OCI-LY7 (cell line): ENCODE measurements at regions not wholly inside any gene's neighbourhood (a gene's known extent, or its start where the extent isn't known, plus 50 kb on each side); places are given as distances from the start of the nearest gene placed in this dataset.

Experiments used
- BruUV-seq: library from RNA; stranded (reverse); fragments of 400-500 nt; replicated peaks from 2 replicates; lab custom pipeline; 2021; lab: Mats Ljungman, UMichigan
- CTCF ChIA-PET: fragments of 300-600 bp; sonication (Branson Sonifier 250); formaldehyde crosslinking; loops from one replicate; lab custom pipeline; 2022; ENCODE audit warnings: antibody characterized with exemption; ENCODE audit not compliant: unreplicated experiment; lab: Charles Lee
- POLR2A ChIA-PET: fragments of 300-600 bp; sonication (Branson Sonifier 250); formaldehyde crosslinking; loops from one replicate; lab custom pipeline; 2022; ENCODE audit warnings: antibody characterized with exemption; lab: Charles Lee
- DNase-seq: peaks from one replicate; pipeline ENCODE4 v3.0.0-alpha.2; 2015; ENCODE audit warnings: low spot score
- H2AFZ ChIP-seq: fragments of 200-600 bp; sonication (generic), shearing (Covaris generic); 2 replicates; pipeline ENCODE4 v1.6.1; 2014; ENCODE audit warnings: mild to moderate bottlenecking, antibody characterized with exemption, low read length, moderate library complexity
- H3K27ac ChIP-seq: fragments of 200-600 bp; sonication (generic); 2 replicates; pipeline ENCODE4 v1.5.1; 2014; ENCODE audit warnings: mixed run types, low read depth, mild to moderate bottlenecking, moderate library complexity, low read length, inconsistent platforms; ENCODE audit not compliant: poor library complexity, severe bottlenecking
- H3K36me3 ChIP-seq: fragments of 200-600 bp; sonication (generic); 2 replicates; pipeline ENCODE4 v1.6.1; 2014; ENCODE audit warnings: mild to moderate bottlenecking, antibody characterized with exemption, low read length, moderate library complexity, mixed read lengths; ENCODE audit not compliant: insufficient read depth
- H3K4me1 ChIP-seq: fragments of 200-600 bp; sonication (generic); 2 replicates; pipeline ENCODE4 v1.5.1; 2014; ENCODE audit warnings: mild to moderate bottlenecking, low read length; ENCODE audit not compliant: insufficient read depth, poor library complexity, severe bottlenecking
- H3K4me2 ChIP-seq: fragments of 200-600 bp; sonication (generic); 2 replicates; pipeline ENCODE4 v1.6.1; 2014; ENCODE audit warnings: mild to moderate bottlenecking, low read length
- H3K4me3 ChIP-seq: fragments of 200-600 bp; sonication (generic); 2 replicates; pipeline ENCODE4 v1.5.1; 2014; ENCODE audit warnings: mild to moderate bottlenecking, low read depth, low read length; ENCODE audit not compliant: poor library complexity, severe bottlenecking
- H3K79me2 ChIP-seq: fragments of 200-600 bp; sonication (generic); 2 replicates; pipeline ENCODE4 v1.6.1; 2016; ENCODE audit warnings: low read depth, mild to moderate bottlenecking, low read length, moderate library complexity, mixed read lengths; ENCODE audit not compliant: insufficient read depth
- H3K9me2 ChIP-seq: fragments of 200-600 bp; sonication (generic); 2 replicates; pipeline ENCODE4 v1.6.1; 2016; ENCODE audit warnings: mild to moderate bottlenecking, low read length, mixed read lengths; ENCODE audit not compliant: insufficient read depth
- H3K9me3 ChIP-seq: fragments of 200-600 bp; sonication (generic); 2 replicates; pipeline ENCODE4 v1.6.1; 2014; ENCODE audit warnings: mild to moderate bottlenecking, mixed run types, low read length, mixed read lengths
- H4K20me1 ChIP-seq: fragments of 200-600 bp; sonication (generic); 2 replicates; pipeline ENCODE4 v1.6.1; 2014; ENCODE audit warnings: mild to moderate bottlenecking, antibody characterized with exemption, low read length, moderate library complexity, mixed read lengths; ENCODE audit not compliant: insufficient read depth
- CTCF ChIP-seq: fragments of 200-600 bp; sonication (generic); conservative IDR thresholded peaks from 2 replicates; pipeline ENCODE4 v1.5.1; 2014; ENCODE audit warnings: mild to moderate bottlenecking, antibody characterized with exemption, low read length, moderate library complexity, mixed read lengths
- EZH2phosphoT487 ChIP-seq: fragments of 200-600 bp; sonication (generic); IDR thresholded peaks from 2 replicates; pipeline ENCODE4 v1.6.1; 2018; ENCODE audit warnings: low read depth, borderline replicate concordance, mild to moderate bottlenecking, mixed run types, antibody characterized with exemption, low read length, moderate library complexity, mixed read lengths
- intact Hi-C: fragments of 100-400 bp; cut with micrococcal nuclease; formaldehyde crosslinking; loops from one replicate; pipeline ENCODE4 v1.10.0; 2022; ENCODE audit not compliant: unreplicated experiment

GRCh38 chr9:107123389-107123788, 159.7 kb upstream of the RAD23B start:
- no peak overlapping the region for H3K4me2 ChIP-seq
- POLR2A ChIA-PET: interaction anchor here (0.5 kb wide), 1 partner anchor 341 kb away, joined by 4 read pairs; no protein-coding TSS in a partner anchor
- no peak overlapping the region for H3K27ac ChIP-seq
- no peaks in the 10 kb centered on the region for H4K20me1 ChIP-seq
- no peaks in the 10 kb centered on the region for H3K79me2 ChIP-seq
- DNase-seq: no peak
- no peaks in the 10 kb centered on the region for H3K9me3 ChIP-seq
- intact Hi-C loops: no loop called here
- H2AFZ ChIP-seq: no peak overlapping the region
- no peaks in the 10 kb centered on the region for H3K9me2 ChIP-seq
- no TSS peak for BruUV-seq
- CTCF ChIA-PET: no interaction called here
- no peaks in the 10 kb centered on the region for H3K36me3 ChIP-seq
- TF ChIP-seq EZH2phosphoT487: no peak
- no peak for TF ChIP-seq CTCF
- no peak overlapping the region for H3K4me3 ChIP-seq
- no peaks in the 10 kb centered on the region for H3K4me1 ChIP-seq

GRCh38 chr9:107127608-107128007, 155.5 kb upstream of the RAD23B start:
- ChIA-PET POLR2A (interaction anchor here (1.3 kb wide), 1 partner anchor 44 kb away, joined by 3 read pairs; no protein-coding TSS in a partner anchor), CTCF (no interaction called here)
- Histone ChIP-seq H3K27ac (no peak overlapping the region), H3K9me2 (no peaks in the 10 kb centered on the region), H3K4me3 (no peak overlapping the region), H4K20me1 (no peaks in the 10 kb centered on the region), H3K79me2 (no peaks in the 10 kb centered on the region), H3K4me2 (no peak overlapping the region), H2AFZ (no peak overlapping the region), H3K4me1 (no peaks in the 10 kb centered on the region), H3K36me3 (no peaks in the 10 kb centered on the region), H3K9me3 (no peaks in the 10 kb centered on the region)
- BruUV-seq: no TSS peak
- TF ChIP-seq EZH2phosphoT487 (no peak), CTCF (no peak)
- intact Hi-C loops: no loop called here
- DNase-seq: no peak

GRCh38 chr9:107131108-107131799, 151.8 kb upstream of the RAD23B start:
- no peaks in the 10 kb centered on the region for H3K4me1 ChIP-seq
- TF ChIP-seq CTCF (no peak), EZH2phosphoT487 (no peak)
- H3K4me3 ChIP-seq: no peak overlapping the region
- H3K27ac ChIP-seq: no peak overlapping the region
- H3K36me3 ChIP-seq: no peaks in the 10 kb centered on the region
- no peaks in the 10 kb centered on the region for H4K20me1 ChIP-seq
- intact Hi-C loops: loop anchor here (10.0 kb wide), 1 partner anchor 214 kb away; no protein-coding TSS in a partner anchor
- H2AFZ ChIP-seq: no peak overlapping the region
- DNase-seq: no peak
- BruUV-seq: no TSS peak
- CTCF ChIA-PET: no interaction called here
- H3K4me2 ChIP-seq: no peak overlapping the region
- no peaks in the 10 kb centered on the region for H3K9me2 ChIP-seq
- H3K9me3 ChIP-seq: no peaks in the 10 kb centered on the region
- POLR2A ChIA-PET: interaction anchor here (1.0 kb wide), 1 partner anchor 9 kb away, joined by 4 read pairs; no protein-coding TSS in a partner anchor
- H3K79me2 ChIP-seq: no peaks in the 10 kb centered on the region
